K562 (cell line): ENCODE measurements at regions not wholly inside any gene's neighbourhood (a gene's known extent, or its start where the extent isn't known, plus 50 kb on each side); places are given as distances from the start of the nearest gene placed in this dataset.

Experiments used
- ATAC-seq: fragments of 200-7000 bp; cut with Tn5 transposase; 3 replicates; pipeline ENCODE4 v1.9.1; 2020; ENCODE audit warnings: moderate library complexity
- BruUV-seq: library from RNA; stranded (reverse); fragments of 400-500 nt; replicated peaks from 2 replicates; lab custom pipeline; 2021; lab: Mats Ljungman, UMichigan
- CTCF ChIA-PET: fragments of 300-600 bp; formaldehyde crosslinking; extraction: SDS; loops from one replicate; lab custom pipeline; 2021; ENCODE audit warnings: low intra/inter-chr PET ratio; lab: Yijun Ruan, JAX
- POLR2A ChIA-PET: fragments of 300-600, 350-650 bp; sonication (Branson Sonifier 250); formaldehyde crosslinking; extraction: SDS; loops from one replicate; lab custom pipeline; 2021; ENCODE audit warnings: antibody characterized with exemption, inconsistent platforms; lab: Yijun Ruan, JAX
- DNase-seq, 4 experiments: peaks; one replicate each; pipeline versions ENCODE4 v3.0.0 to v3.0.0-alpha.2; 2011 to 2018; ENCODE audit warnings: low spot score in 3 of 4, mixed read lengths in 3 of 4; ENCODE audit errors: extremely low read depth in 1 of 4
- FAIRE-seq: peaks from 2 replicates; lab custom pipeline; 2011; peaks lifted over from hg19 to GRCh38; lab: Jason Lieb, UNC
- H2AFZ ChIP-seq: 2 replicates; pipeline ENCODE4 v1.6.0; 2011; ENCODE audit warnings: low read depth, low read length, control low read depth, inconsistent platforms
- H3K27ac ChIP-seq: fragments of 200-600 bp; 3 replicates; pipeline ENCODE4 v1.8.0; 2011; ENCODE audit warnings: low read depth, mild to moderate bottlenecking, control low read depth, inconsistent platforms, low read length, moderate library complexity, mixed read lengths; ENCODE audit errors: extremely low read depth
- H3K27me3 ChIP-seq, 2 experiments: fragments of 300-600 bp in 1 of 2; 2 replicates in 1 of 2; 3 replicates in 1 of 2; pipeline versions ENCODE4 v1.6.0 to v1.8.0; 2011; ENCODE audit warnings: inconsistent platforms in 2 of 2, low read length in 2 of 2, mild to moderate bottlenecking in 1 of 2, mixed read lengths in 1 of 2, moderate library complexity in 1 of 2; ENCODE audit not compliant: control insufficient read depth in 2 of 2, insufficient read depth in 2 of 2
- H3K36me3 ChIP-seq: fragments of 300-600 bp; 3 replicates; pipeline ENCODE4 v1.8.0; 2011; ENCODE audit warnings: mild to moderate bottlenecking, low read length, inconsistent platforms; ENCODE audit not compliant: control insufficient read depth, insufficient read depth
- H3K4me1 ChIP-seq, 2 experiments: fragments of 200-600 bp in 1 of 2; replicated peaks in 1 of 2; 2 replicates in 1 of 2; 3 replicates in 1 of 2; pipeline versions ENCODE4 v1.5.1 to v1.8.0; 2011; ENCODE audit warnings: inconsistent platforms in 2 of 2, low read length in 2 of 2, mild to moderate bottlenecking in 1 of 2, mixed read lengths in 1 of 2, moderate library complexity in 1 of 2; ENCODE audit not compliant: control insufficient read depth in 2 of 2, insufficient read depth in 2 of 2
- H3K4me2 ChIP-seq: 2 replicates; pipeline ENCODE4 v1.6.1; 2011; ENCODE audit warnings: low read length, control low read depth, inconsistent platforms, mixed read lengths; ENCODE audit not compliant: insufficient read depth
- H3K4me3 ChIP-seq: fragments of 200-600 bp; sonication (generic), shearing (Covaris generic); 2 replicates; pipeline ENCODE4 v1.5.1; 2016; ENCODE audit warnings: control low read depth, inconsistent platforms
- H3K79me2 ChIP-seq: fragments of 200-600 bp; 3 replicates; pipeline ENCODE4 v1.8.0; 2011; ENCODE audit warnings: low read length, inconsistent platforms; ENCODE audit not compliant: control insufficient read depth, insufficient read depth
- H3K9ac ChIP-seq, 2 experiments: 2 replicates each; pipeline versions ENCODE4 v1.6.0 to v1.6.1; 2011; ENCODE audit warnings: low read depth in 2 of 2, low read length in 2 of 2, control low read depth in 1 of 2, inconsistent platforms in 1 of 2, mild to moderate bottlenecking in 1 of 2, mixed read lengths in 1 of 2; ENCODE audit not compliant: insufficient read depth in 1 of 2
- H3K9me1 ChIP-seq: one replicate; pipeline ENCODE4 v1.6.0; 2011; ENCODE audit warnings: inconsistent platforms, mild to moderate bottlenecking, low read length, moderate library complexity; ENCODE audit not compliant: control insufficient read depth, insufficient read depth
- H3K9me3 ChIP-seq: replicated peaks from 2 replicates; pipeline ENCODE4 v1.5.1; 2011; ENCODE audit warnings: low read depth, low read length, inconsistent platforms; ENCODE audit not compliant: control insufficient read depth, insufficient read depth
- H4K20me1 ChIP-seq: replicated peaks from 2 replicates; pipeline ENCODE4 v1.6.1; 2011; ENCODE audit warnings: low read length, inconsistent platforms, mixed read lengths; ENCODE audit not compliant: control insufficient read depth, insufficient read depth
- CHD4 ChIP-seq: fragments of 200-600 bp; sonication (generic); IDR thresholded peaks from 3 replicates; pipeline ENCODE4 v1.6.1; 2012; ENCODE audit warnings: low read depth, mild to moderate bottlenecking, mixed read lengths, low read length, inconsistent platforms; ENCODE audit not compliant: insufficient read depth, insufficient replicate concordance, poor library complexity, severe bottlenecking
- EP300 ChIP-seq: IDR thresholded peaks from 2 replicates; pipeline ENCODE4 v1.6.1; 2012; ENCODE audit warnings: low read length, improper control_type of control experiment
- FOXK1 ChIP-seq: sonication (generic); formaldehyde crosslinking; IDR thresholded peaks from 2 replicates; pipeline ENCODE4 v1.8.0; 2022; ENCODE audit warnings: missing genetic modification reagents, mild to moderate bottlenecking, borderline replicate concordance
- GATA2 ChIP-seq: sonication (generic); formaldehyde crosslinking; IDR thresholded peaks from 2 replicates; pipeline ENCODE4 v1.4.0; 2020; ENCODE audit warnings: mild to moderate bottlenecking, missing genetic modification reagents
- PYGO2 ChIP-seq: fragments of 450-650 bp; IDR thresholded peaks from 2 replicates; pipeline ENCODE4 v1.6.1; 2016; ENCODE audit warnings: mild to moderate bottlenecking, missing genetic modification characterization, moderate library complexity, missing compliant biosample characterization
- TEAD1 ChIP-seq, 2 experiments: fragments of 450-650 bp in 1 of 2; sonication (generic) in 1 of 2; formaldehyde crosslinking; IDR thresholded peaks; 2 replicates each; pipeline versions ENCODE4 v1.4.0 to v1.8.0; 2020 to 2022; ENCODE audit warnings: mild to moderate bottlenecking in 2 of 2, missing genetic modification reagents in 1 of 2
- ZNF717 ChIP-seq: fragments of 250-450 bp; sonication (Bioruptor Pico); IDR thresholded peaks from 2 replicates; pipeline ENCODE4 v1.5.0; 2021
- WGBS: fragments of 100-300 bp; shearing (Covaris generic); methylation state at CpG from one replicate; pipeline ENCODE4 v1.1.6; 2016; ENCODE audit warnings: low coverage, mixed read lengths; ENCODE audit not compliant: insufficient coverage; ENCODE audit errors: missing lambda C conversion rate; 5-methylcytosine and 5-hydroxymethylcytosine counted together
- in situ Hi-C: fragments of 300-500 bp; cut with MboI; formaldehyde crosslinking; loops from 4 replicates; pipeline ENCODE4 v1.15.0; 2018; ENCODE audit warnings: inconsistent platforms, mixed read lengths
- intact Hi-C: fragments of 100-400 bp; cut with micrococcal nuclease; formaldehyde crosslinking; loops from 2 replicates; pipeline ENCODE4 v1.14.2; 2022
- TF ChIP-seq, protein P1 (sequence below): sonication (generic); formaldehyde crosslinking; IDR thresholded peaks from 2 replicates; pipeline ENCODE4 v1.8.1; 2023; ENCODE audit warnings: mild to moderate bottlenecking, missing genetic modification reagents
- TF ChIP-seq, protein P2 (sequence below): fragments of 450-650 bp; IDR thresholded peaks from 2 replicates; pipeline ENCODE4 v1.6.1; 2016; ENCODE audit warnings: mild to moderate bottlenecking
- TF ChIP-seq, protein P3 (sequence below): conservative IDR thresholded peaks from 2 replicates; pipeline ENCODE4 v1.6.1; 2011; ENCODE audit warnings: low read depth, mild to moderate bottlenecking, low read length; ENCODE audit not compliant: control insufficient read depth

DNA sequence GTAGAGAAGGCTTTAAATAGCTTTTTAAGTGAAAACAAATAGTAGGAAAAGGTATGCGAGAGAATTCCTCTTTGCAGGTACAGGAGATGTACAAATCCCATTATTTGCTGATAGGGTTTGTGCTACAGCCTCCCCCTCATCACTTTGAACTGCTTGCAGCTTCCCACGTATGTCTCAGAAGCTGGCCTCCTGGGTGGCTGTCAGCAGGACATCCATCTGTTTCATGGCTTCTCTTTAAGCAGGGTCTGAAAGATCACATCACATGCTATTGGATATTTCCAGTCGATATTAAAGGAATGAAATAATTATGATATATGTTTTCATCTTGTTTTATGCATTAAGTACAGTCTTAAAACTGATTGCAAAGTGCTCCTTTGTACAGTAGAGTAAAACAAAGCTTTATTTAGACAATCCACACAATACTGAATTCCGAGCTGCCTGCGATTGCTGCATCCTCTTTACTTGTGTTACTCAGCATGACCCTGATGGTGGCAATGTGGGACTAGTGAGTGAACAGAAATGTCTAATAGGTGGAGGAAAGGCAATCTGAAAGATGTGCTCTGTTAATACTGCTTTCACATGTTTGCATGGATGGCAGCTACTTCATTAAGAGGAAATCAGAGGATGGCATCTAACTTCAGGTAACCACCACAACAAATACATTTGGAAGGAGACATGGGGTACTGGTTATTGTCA lies 930.6 kb upstream of the SEMA6D start:
- in situ Hi-C loops (no loop called here), intact Hi-C loops (no loop called here)
- Histone ChIP-seq H3K79me2 (no peaks in the 10 kb centered on the region), H3K4me2 (no peak overlapping the region), H3K27me3 (no peaks in the 10 kb centered on the region), H3K4me3 (no peak overlapping the region), H4K20me1 (no peaks in the 10 kb centered on the region), H3K9me3 (no peaks in the 10 kb centered on the region), H3K9ac (no peak overlapping the region), H2AFZ (no peak overlapping the region), H3K4me1 (no peaks in the 10 kb centered on the region), H3K9me1 (no peaks in the 10 kb centered on the region), H3K27ac (no peak overlapping the region), H3K36me3 (no peaks in the 10 kb centered on the region)
- FAIRE-seq: no peak
- ChIA-PET POLR2A (no interaction called here), CTCF (no interaction called here)
- no peak for ATAC-seq
- 0% methylated on average over 5 of the region's 5 CpGs for WGBS
- BruUV-seq: no TSS peak
- no peak for DNase-seq
- no peak for TF ChIP-seq ZNF717 (CRISPR knock-in tag)
- TF ChIP-seq, protein P1, sequence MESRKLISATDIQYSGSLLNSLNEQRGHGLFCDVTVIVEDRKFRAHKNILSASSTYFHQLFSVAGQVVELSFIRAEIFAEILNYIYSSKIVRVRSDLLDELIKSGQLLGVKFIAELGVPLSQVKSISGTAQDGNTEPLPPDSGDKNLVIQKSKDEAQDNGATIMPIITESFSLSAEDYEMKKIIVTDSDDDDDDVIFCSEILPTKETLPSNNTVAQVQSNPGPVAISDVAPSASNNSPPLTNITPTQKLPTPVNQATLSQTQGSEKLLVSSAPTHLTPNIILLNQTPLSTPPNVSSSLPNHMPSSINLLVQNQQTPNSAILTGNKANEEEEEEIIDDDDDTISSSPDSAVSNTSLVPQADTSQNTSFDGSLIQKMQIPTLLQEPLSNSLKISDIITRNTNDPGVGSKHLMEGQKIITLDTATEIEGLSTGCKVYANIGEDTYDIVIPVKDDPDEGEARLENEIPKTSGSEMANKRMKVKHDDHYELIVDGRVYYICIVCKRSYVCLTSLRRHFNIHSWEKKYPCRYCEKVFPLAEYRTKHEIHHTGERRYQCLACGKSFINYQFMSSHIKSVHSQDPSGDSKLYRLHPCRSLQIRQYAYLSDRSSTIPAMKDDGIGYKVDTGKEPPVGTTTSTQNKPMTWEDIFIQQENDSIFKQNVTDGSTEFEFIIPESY (CRISPR knock-in tag): no peak
- TF ChIP-seq GATA2: no peak
- TF ChIP-seq TEAD1 (CRISPR knock-in tag; IDR thresholded peaks at IDR 0.05): no peak
- TF ChIP-seq, protein P2, sequence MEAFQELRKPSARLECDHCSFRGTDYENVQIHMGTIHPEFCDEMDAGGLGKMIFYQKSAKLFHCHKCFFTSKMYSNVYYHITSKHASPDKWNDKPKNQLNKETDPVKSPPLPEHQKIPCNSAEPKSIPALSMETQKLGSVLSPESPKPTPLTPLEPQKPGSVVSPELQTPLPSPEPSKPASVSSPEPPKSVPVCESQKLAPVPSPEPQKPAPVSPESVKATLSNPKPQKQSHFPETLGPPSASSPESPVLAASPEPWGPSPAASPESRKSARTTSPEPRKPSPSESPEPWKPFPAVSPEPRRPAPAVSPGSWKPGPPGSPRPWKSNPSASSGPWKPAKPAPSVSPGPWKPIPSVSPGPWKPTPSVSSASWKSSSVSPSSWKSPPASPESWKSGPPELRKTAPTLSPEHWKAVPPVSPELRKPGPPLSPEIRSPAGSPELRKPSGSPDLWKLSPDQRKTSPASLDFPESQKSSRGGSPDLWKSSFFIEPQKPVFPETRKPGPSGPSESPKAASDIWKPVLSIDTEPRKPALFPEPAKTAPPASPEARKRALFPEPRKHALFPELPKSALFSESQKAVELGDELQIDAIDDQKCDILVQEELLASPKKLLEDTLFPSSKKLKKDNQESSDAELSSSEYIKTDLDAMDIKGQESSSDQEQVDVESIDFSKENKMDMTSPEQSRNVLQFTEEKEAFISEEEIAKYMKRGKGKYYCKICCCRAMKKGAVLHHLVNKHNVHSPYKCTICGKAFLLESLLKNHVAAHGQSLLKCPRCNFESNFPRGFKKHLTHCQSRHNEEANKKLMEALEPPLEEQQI: no peak
- TF ChIP-seq FOXK1 (CRISPR knock-in tag): no peak
- TF ChIP-seq, protein P3, sequence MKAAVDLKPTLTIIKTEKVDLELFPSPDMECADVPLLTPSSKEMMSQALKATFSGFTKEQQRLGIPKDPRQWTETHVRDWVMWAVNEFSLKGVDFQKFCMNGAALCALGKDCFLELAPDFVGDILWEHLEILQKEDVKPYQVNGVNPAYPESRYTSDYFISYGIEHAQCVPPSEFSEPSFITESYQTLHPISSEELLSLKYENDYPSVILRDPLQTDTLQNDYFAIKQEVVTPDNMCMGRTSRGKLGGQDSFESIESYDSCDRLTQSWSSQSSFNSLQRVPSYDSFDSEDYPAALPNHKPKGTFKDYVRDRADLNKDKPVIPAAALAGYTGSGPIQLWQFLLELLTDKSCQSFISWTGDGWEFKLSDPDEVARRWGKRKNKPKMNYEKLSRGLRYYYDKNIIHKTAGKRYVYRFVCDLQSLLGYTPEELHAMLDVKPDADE: no peak
- no peak for TF ChIP-seq EP300
- no peak for TF ChIP-seq PYGO2 (tag)
- no peak for TF ChIP-seq CHD4
